ENCODE measurements at regions not wholly inside any gene's neighbourhood (a gene's known extent, or its start where the extent isn't known, plus 50 kb on each side); places are given as distances from the start of the nearest gene placed in this dataset.

- TF ChIP-seq CTCF (conservative IDR thresholded peaks at IDR 0.05) (no peak), EZH2 (IDR thresholded peaks at IDR 0.05; ENCODE audit: low read depth) (no peak)
These were observed 135.1 kb downstream of the TMEM30B start for GRCh38 chr14:61145903-61146481.
